Parathyroid adenoma (tissue), 2 donors: ENCODE measurements at regions not wholly inside any gene's neighbourhood (a gene's known extent, or its start where the extent isn't known, plus 50 kb on each side); places are given as distances from the start of the nearest gene placed in this dataset.

Experiments used
- H2AFZ ChIP-seq: fragments of 300-600 bp; sonication (generic); one replicate; pipeline ENCODE4 v1.7.0; 2017; ENCODE audit warnings: antibody characterized with exemption, mild to moderate bottlenecking
- H3K27ac ChIP-seq: fragments of 300-600 bp; sonication (generic); one replicate; pipeline ENCODE4 v1.7.0; 2017
- H3K27me3 ChIP-seq: fragments of 300-600 bp; sonication (generic); one replicate; pipeline ENCODE4 v1.7.0; 2017; ENCODE audit warnings: low read length; ENCODE audit not compliant: control insufficient read depth, insufficient read depth
- H3K36me3 ChIP-seq: fragments of 300-600 bp; sonication (generic); one replicate; pipeline ENCODE4 v1.7.0; 2017; ENCODE audit warnings: low read length; ENCODE audit not compliant: control insufficient read depth, insufficient read depth
- H3K4me1 ChIP-seq: fragments of 300-600 bp; sonication (generic); one replicate; pipeline ENCODE4 v1.7.0; 2017; ENCODE audit warnings: control low read depth
- H3K4me2 ChIP-seq: fragments of 300-600 bp; sonication (generic); one replicate; pipeline ENCODE4 v1.7.0; 2017; ENCODE audit warnings: low read length
- H3K4me3 ChIP-seq: fragments of 300-600 bp; sonication (generic); one replicate; pipeline ENCODE4 v1.7.0; 2017; ENCODE audit warnings: low read depth, low read length
- H3K79me2 ChIP-seq: fragments of 300-600 bp; sonication (generic); one replicate; pipeline ENCODE4 v1.7.0; 2017; ENCODE audit warnings: control low read depth
- H3K9ac ChIP-seq: fragments of 300-600 bp; sonication (generic); one replicate; pipeline ENCODE4 v1.7.0; 2017; ENCODE audit warnings: mild to moderate bottlenecking
- H3K9me3 ChIP-seq: fragments of 300-600 bp; sonication (generic); one replicate; pipeline ENCODE4 v1.7.0; 2017; ENCODE audit warnings: low read length; ENCODE audit not compliant: control insufficient read depth
- TF ChIP-seq, protein P1 (sequence below): fragments of 300-600 bp; sonication (generic); IDR thresholded peaks from one replicate; pipeline ENCODE4 v1.7.0; 2017; ENCODE audit warnings: antibody characterized with exemption, mild to moderate bottlenecking
- donor health status: primary hyperparathyroidism.

- Histone ChIP-seq H3K9ac (no peak overlapping the region), H3K36me3 (no peaks in the 10 kb centered on the region), H3K27ac (no peak overlapping the region), H3K79me2 (no peaks in the 10 kb centered on the region), H3K4me1 (no peaks in the 10 kb centered on the region), H3K4me3 (no peak overlapping the region), H3K27me3 (no peaks in the 10 kb centered on the region), H3K9me3 (no peaks in the 10 kb centered on the region), H3K4me2 (no peak overlapping the region), H2AFZ (no peak overlapping the region)
- TF ChIP-seq, protein P1, sequence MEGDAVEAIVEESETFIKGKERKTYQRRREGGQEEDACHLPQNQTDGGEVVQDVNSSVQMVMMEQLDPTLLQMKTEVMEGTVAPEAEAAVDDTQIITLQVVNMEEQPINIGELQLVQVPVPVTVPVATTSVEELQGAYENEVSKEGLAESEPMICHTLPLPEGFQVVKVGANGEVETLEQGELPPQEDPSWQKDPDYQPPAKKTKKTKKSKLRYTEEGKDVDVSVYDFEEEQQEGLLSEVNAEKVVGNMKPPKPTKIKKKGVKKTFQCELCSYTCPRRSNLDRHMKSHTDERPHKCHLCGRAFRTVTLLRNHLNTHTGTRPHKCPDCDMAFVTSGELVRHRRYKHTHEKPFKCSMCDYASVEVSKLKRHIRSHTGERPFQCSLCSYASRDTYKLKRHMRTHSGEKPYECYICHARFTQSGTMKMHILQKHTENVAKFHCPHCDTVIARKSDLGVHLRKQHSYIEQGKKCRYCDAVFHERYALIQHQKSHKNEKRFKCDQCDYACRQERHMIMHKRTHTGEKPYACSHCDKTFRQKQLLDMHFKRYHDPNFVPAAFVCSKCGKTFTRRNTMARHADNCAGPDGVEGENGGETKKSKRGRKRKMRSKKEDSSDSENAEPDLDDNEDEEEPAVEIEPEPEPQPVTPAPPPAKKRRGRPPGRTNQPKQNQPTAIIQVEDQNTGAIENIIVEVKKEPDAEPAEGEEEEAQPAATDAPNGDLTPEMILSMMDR, result no peak
Measured at GRCh38 chr7:41416208-41416595, 286.7 kb downstream of the INHBA start.

DNA sequence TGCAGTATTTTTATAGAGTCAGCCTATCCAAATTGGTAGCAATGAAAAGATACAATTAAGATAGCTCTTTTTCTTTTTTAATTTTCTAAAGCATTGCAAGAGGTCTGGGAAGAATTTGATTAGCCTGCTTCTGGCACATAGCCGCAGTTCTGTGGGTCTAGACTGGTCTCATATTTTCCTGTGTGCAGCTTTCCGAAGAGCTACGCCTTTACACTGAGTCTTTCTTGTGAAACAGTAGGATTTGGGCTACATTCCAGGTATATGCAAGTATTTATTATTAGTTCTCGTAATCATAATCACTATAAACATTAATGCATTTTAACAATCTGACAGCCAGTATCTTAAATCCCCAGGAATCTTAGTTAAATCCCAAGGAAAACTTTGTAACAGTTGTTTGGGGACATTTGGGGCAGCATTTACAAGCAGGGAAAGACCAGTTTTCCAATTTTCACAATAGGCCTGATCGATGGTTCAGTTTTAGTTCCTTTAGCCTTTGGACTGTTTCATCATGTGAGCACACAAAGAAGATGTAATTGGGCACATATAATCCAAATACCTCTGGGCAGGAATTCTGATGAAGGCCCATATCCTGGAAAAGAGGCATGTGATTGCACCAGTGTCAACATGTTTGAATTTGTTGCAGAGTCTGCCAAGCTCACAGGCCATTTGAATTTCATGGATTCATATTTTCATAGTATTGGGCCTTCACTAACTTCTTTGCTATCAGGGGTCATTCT, 287.3 kb downstream of the INHBA start:
- Histone ChIP-seq H3K27ac (no peak overlapping the region), H3K4me3 (no peak overlapping the region), H3K79me2 (no peaks in the 10 kb centered on the region), H3K9me3 (no peaks in the 10 kb centered on the region), H3K4me2 (no peak overlapping the region), H3K9ac (no peak overlapping the region), H3K4me1 (no peaks in the 10 kb centered on the region), H3K27me3 (no peaks in the 10 kb centered on the region), H3K36me3 (no peaks in the 10 kb centered on the region), H2AFZ (no peak overlapping the region)
- TF ChIP-seq, protein P1, result no peak

GRCh38 chr7:41415051-41415450, 287.8 kb downstream of the INHBA start:
- no peak overlapping the region for H3K4me3 ChIP-seq
- no peak overlapping the region for H3K4me2 ChIP-seq
- H3K36me3 ChIP-seq, result no peaks in the 10 kb centered on the region
- H3K9ac ChIP-seq, result no peak overlapping the region
- TF ChIP-seq, protein P1, result no peak
- H3K27me3 ChIP-seq, result no peaks in the 10 kb centered on the region
- no peak overlapping the region for H2AFZ ChIP-seq
- no peaks in the 10 kb centered on the region for H3K79me2 ChIP-seq
- no peaks in the 10 kb centered on the region for H3K9me3 ChIP-seq
- no peak overlapping the region for H3K27ac ChIP-seq
- H3K4me1 ChIP-seq, result no peaks in the 10 kb centered on the region

- Histone ChIP-seq H3K36me3 (no peaks in the 10 kb centered on the region), H3K4me3 (no peak overlapping the region), H3K27me3 (no peaks in the 10 kb centered on the region), H3K79me2 (no peaks in the 10 kb centered on the region), H2AFZ (no peak overlapping the region), H3K9ac (no peak overlapping the region), H3K9me3 (no peaks in the 10 kb centered on the region), H3K4me1 (no peaks in the 10 kb centered on the region), H3K27ac (no peak overlapping the region), H3K4me2 (no peak overlapping the region)
- TF ChIP-seq, protein P1, result no peak
Measured at GRCh38 chr7:41404375-41405074, 298.4 kb downstream of the INHBA start.
